ENCODE measurements at regions not wholly inside any gene's neighbourhood (a gene's known extent, or its start where the extent isn't known, plus 50 kb on each side); places are given as distances from the start of the nearest gene placed in this dataset.
"Not testable (repeated sequence)": the region's sequence is repeated elsewhere in the genome, so short reads cannot be mapped to it uniquely, and the experiment has no call there.

GRCh38 chr13:83765796-83766195 lies 116.5 kb downstream of the SLITRK1 start:
- Mint-ChIP-seq H3K27ac (no peak overlapping the region), H3K9me3 (peaks cover 0 to 4% (median 2%) of the 10 kb centered on the region in 3 donors), H3K36me3 (no peaks in the 10 kb centered on the region), H3K4me1 (no peaks in the 10 kb centered on the region), H3K4me3 (no peak overlapping the region), H3K27me3 (no peaks in the 10 kb centered on the region)
- H3K4me1 ChIP-seq (ENCODE audit: control insufficient read depth in 1 of 2, extremely low read depth in 1 of 2, insufficient read depth in 2 of 2, low read length in 2 of 2) = no peaks in the 10 kb centered on the region
- H3K36me3 ChIP-seq (ENCODE audit: control insufficient read depth in 2 of 2, extremely low read depth in 1 of 2, insufficient read depth in 1 of 2, low read length in 1 of 2) = no peaks in the 10 kb centered on the region
- H3K4me3 ChIP-seq (ENCODE audit: control insufficient read depth in 1 of 2, extremely low read depth in 1 of 2, low read length in 1 of 2) = no peak overlapping the region
- DNase-seq = no peak
- CTCF ChIA-PET = no interaction called here
- no peaks in the 10 kb centered on the region for H3K9me3 ChIP-seq
- ATAC-seq (replicated peaks in 1 of 4) = no peak
- no peaks in the 10 kb centered on the region for H3K27me3 ChIP-seq (replicated peaks in 1 of 2; ENCODE audit: control insufficient read depth in 2 of 2, extremely low read depth in 1 of 2, insufficient read depth in 2 of 2, low read length in 1 of 2)
- WGBS (ENCODE audit: insufficient coverage) = 63% methylated on average over 1 of the region's 1 CpG
- POLR2A ChIA-PET = no interaction called here
- no peak overlapping the region for H3K27ac ChIP-seq (ENCODE audit: low read length)

GRCh38 chr13:83761631-83762030 lies 120.6 kb downstream of the SLITRK1 start:
- H3K36me3 Mint-ChIP-seq = no peaks in the 10 kb centered on the region
- no peaks in the 10 kb centered on the region for H3K9me3 ChIP-seq
- ChIA-PET POLR2A (no interaction called here), CTCF (interaction anchor here in 1 of 2 donors (0.6 kb wide), 1 partner anchor 98 kb away, joined by 3 read pairs; no protein-coding TSS in a partner anchor)
- DNase-seq (no peak), ATAC-seq (replicated peaks in 1 of 4) (no peak)
- H3K27ac Mint-ChIP-seq = no peak overlapping the region
- no peaks in the 10 kb centered on the region for H3K36me3 ChIP-seq (ENCODE audit: control insufficient read depth in 2 of 2, extremely low read depth in 1 of 2, insufficient read depth in 1 of 2, low read length in 1 of 2)
- H3K4me1 Mint-ChIP-seq = no peaks in the 10 kb centered on the region
- no peaks in the 10 kb centered on the region for H3K27me3 ChIP-seq (replicated peaks in 1 of 2; ENCODE audit: control insufficient read depth in 2 of 2, extremely low read depth in 1 of 2, insufficient read depth in 2 of 2, low read length in 1 of 2)
- WGBS (ENCODE audit: insufficient coverage) = no CpG with 5 or more reads among the region's 2 CpGs
- no peak overlapping the region for H3K27ac ChIP-seq (ENCODE audit: low read length)
- H3K27me3 Mint-ChIP-seq = no peaks in the 10 kb centered on the region
- H3K4me3 Mint-ChIP-seq = no peak overlapping the region
- peaks cover under 1 to 16% (median 3%) of the 10 kb centered on the region in 3 donors for H3K9me3 Mint-ChIP-seq
- no peak overlapping the region for H3K4me3 ChIP-seq (ENCODE audit: control insufficient read depth in 1 of 2, extremely low read depth in 1 of 2, low read length in 1 of 2)
- no peaks in the 10 kb centered on the region for H3K4me1 ChIP-seq (ENCODE audit: control insufficient read depth in 1 of 2, extremely low read depth in 1 of 2, insufficient read depth in 2 of 2, low read length in 2 of 2)

GRCh38 chr13:83755210-83755609 lies 127.1 kb downstream of the SLITRK1 start:
- H3K4me3 ChIP-seq (ENCODE audit: control insufficient read depth in 1 of 2, extremely low read depth in 1 of 2, low read length in 1 of 2); H3K27ac ChIP-seq (ENCODE audit: low read length); H3K4me1 ChIP-seq (ENCODE audit: control insufficient read depth in 1 of 2, extremely low read depth in 1 of 2, insufficient read depth in 2 of 2, low read length in 2 of 2); H3K27me3 ChIP-seq (replicated peaks in 1 of 2; ENCODE audit: control insufficient read depth in 2 of 2, extremely low read depth in 1 of 2, insufficient read depth in 2 of 2, low read length in 1 of 2); ATAC-seq (replicated peaks in 1 of 4); H3K27ac Mint-ChIP-seq; H3K36me3 Mint-ChIP-seq; H3K9me3 ChIP-seq; DNase-seq; CTCF ChIA-PET; H3K4me1 Mint-ChIP-seq; H3K27me3 Mint-ChIP-seq; H3K36me3 ChIP-seq (ENCODE audit: control insufficient read depth in 2 of 2, extremely low read depth in 1 of 2, insufficient read depth in 1 of 2, low read length in 1 of 2); H3K4me3 Mint-ChIP-seq: not testable (repeated sequence)
- no CpG with 5 or more reads among the region's 2 CpGs for WGBS (ENCODE audit: insufficient coverage)
- POLR2A ChIA-PET = interaction anchor here in 1 of 2 donors (0.6 kb wide), 1 partner anchor 539 kb away, joined by 3 read pairs; no protein-coding TSS in a partner anchor
- H3K9me3 Mint-ChIP-seq = peaks cover 10 to 18% (median 13%) of the 10 kb centered on the region in 3 donors

- no peak for DNase-seq
- peaks cover 10 to 17% (median 11%) of the 10 kb centered on the region in 3 donors for H3K9me3 Mint-ChIP-seq
- H3K36me3 Mint-ChIP-seq = no peaks in the 10 kb centered on the region
- no peaks in the 10 kb centered on the region for H3K27me3 ChIP-seq (replicated peaks in 1 of 2; ENCODE audit: control insufficient read depth in 2 of 2, extremely low read depth in 1 of 2, insufficient read depth in 2 of 2, low read length in 1 of 2)
- H3K27ac Mint-ChIP-seq = no peak overlapping the region
- H3K36me3 ChIP-seq (ENCODE audit: control insufficient read depth in 2 of 2, extremely low read depth in 1 of 2, insufficient read depth in 1 of 2, low read length in 1 of 2) = no peaks in the 10 kb centered on the region
- no peak for ATAC-seq (replicated peaks in 1 of 4)
- no peaks in the 10 kb centered on the region for H3K4me1 Mint-ChIP-seq
- CTCF ChIA-PET = no interaction called here
- no peak overlapping the region for H3K4me3 ChIP-seq (ENCODE audit: control insufficient read depth in 1 of 2, extremely low read depth in 1 of 2, low read length in 1 of 2)
- no peaks in the 10 kb centered on the region for H3K27me3 Mint-ChIP-seq
- no peaks in the 10 kb centered on the region for H3K4me1 ChIP-seq (ENCODE audit: control insufficient read depth in 1 of 2, extremely low read depth in 1 of 2, insufficient read depth in 2 of 2, low read length in 2 of 2)
- H3K4me3 Mint-ChIP-seq = no peak overlapping the region
- no peak overlapping the region for H3K27ac ChIP-seq (ENCODE audit: low read length)
- H3K9me3 ChIP-seq = no peaks in the 10 kb centered on the region
- POLR2A ChIA-PET = no interaction called here
- 81% methylated on average over 10 of the region's 11 CpGs for WGBS (ENCODE audit: insufficient coverage)
Measured at GRCh38 chr13:83753912-83754624, 128.2 kb downstream of the SLITRK1 start.

- no peak for DNase-seq
- Histone ChIP-seq H3K9me3 (no peaks in the 10 kb centered on the region), H3K36me3 (ENCODE audit: control insufficient read depth in 2 of 2, extremely low read depth in 1 of 2, insufficient read depth in 1 of 2, low read length in 1 of 2) (no peaks in the 10 kb centered on the region), H3K27ac (ENCODE audit: low read length) (no peak overlapping the region), H3K4me3 (ENCODE audit: control insufficient read depth in 1 of 2, extremely low read depth in 1 of 2, low read length in 1 of 2) (no peak overlapping the region), H3K4me1 (ENCODE audit: control insufficient read depth in 1 of 2, extremely low read depth in 1 of 2, insufficient read depth in 2 of 2, low read length in 2 of 2) (no peaks in the 10 kb centered on the region), H3K27me3 (replicated peaks in 1 of 2; ENCODE audit: control insufficient read depth in 2 of 2, extremely low read depth in 1 of 2, insufficient read depth in 2 of 2, low read length in 1 of 2) (no peaks in the 10 kb centered on the region)
- CTCF ChIA-PET = no interaction called here
- POLR2A ChIA-PET = no interaction called here
- Mint-ChIP-seq H3K9me3 (peaks cover 9 to 16% (median 10%) of the 10 kb centered on the region in 3 donors), H3K27me3 (no peaks in the 10 kb centered on the region), H3K36me3 (no peaks in the 10 kb centered on the region), H3K27ac (no peak overlapping the region), H3K4me3 (no peak overlapping the region), H3K4me1 (no peaks in the 10 kb centered on the region)
- 95% methylated on average over 3 of the region's 4 CpGs for WGBS (ENCODE audit: insufficient coverage)
- no peak for ATAC-seq (replicated peaks in 1 of 4)
Measured at GRCh38 chr13:83752141-83752540, 130.1 kb downstream of the SLITRK1 start.

GRCh38 chr13:83740622-83741021 lies 141.7 kb downstream of the SLITRK1 start:
- no peak overlapping the region for H3K27ac ChIP-seq (ENCODE audit: low read length)
- H3K4me1 ChIP-seq (ENCODE audit: control insufficient read depth in 1 of 2, extremely low read depth in 1 of 2, insufficient read depth in 2 of 2, low read length in 2 of 2) = no peaks in the 10 kb centered on the region
- no peaks in the 10 kb centered on the region for H3K36me3 ChIP-seq (ENCODE audit: control insufficient read depth in 2 of 2, extremely low read depth in 1 of 2, insufficient read depth in 1 of 2, low read length in 1 of 2)
- no peaks in the 10 kb centered on the region for H3K9me3 ChIP-seq
- no peak overlapping the region for H3K4me3 ChIP-seq (ENCODE audit: control insufficient read depth in 1 of 2, extremely low read depth in 1 of 2, low read length in 1 of 2)
- H3K4me1 Mint-ChIP-seq = no peaks in the 10 kb centered on the region
- H3K4me3 Mint-ChIP-seq = no peak overlapping the region
- no peaks in the 10 kb centered on the region for H3K27me3 ChIP-seq (replicated peaks in 1 of 2; ENCODE audit: control insufficient read depth in 2 of 2, extremely low read depth in 1 of 2, insufficient read depth in 2 of 2, low read length in 1 of 2)
- CTCF ChIA-PET = no interaction called here
- POLR2A ChIA-PET = no interaction called here
- H3K9me3 Mint-ChIP-seq = peaks cover 0 to 4% (median 4%) of the 10 kb centered on the region in 3 donors
- H3K27me3 Mint-ChIP-seq = no peaks in the 10 kb centered on the region
- no peak for DNase-seq
- no peaks in the 10 kb centered on the region for H3K36me3 Mint-ChIP-seq
- H3K27ac Mint-ChIP-seq = no peak overlapping the region
- ATAC-seq (replicated peaks in 1 of 4) = no peak

GRCh38 chr13:83738407-83738806 lies 143.9 kb downstream of the SLITRK1 start:
- Histone ChIP-seq H3K27ac (ENCODE audit: low read length) (no peak overlapping the region), H3K4me3 (ENCODE audit: control insufficient read depth in 1 of 2, extremely low read depth in 1 of 2, low read length in 1 of 2) (no peak overlapping the region), H3K36me3 (ENCODE audit: control insufficient read depth in 2 of 2, extremely low read depth in 1 of 2, insufficient read depth in 1 of 2, low read length in 1 of 2) (no peaks in the 10 kb centered on the region), H3K4me1 (ENCODE audit: control insufficient read depth in 1 of 2, extremely low read depth in 1 of 2, insufficient read depth in 2 of 2, low read length in 2 of 2) (no peaks in the 10 kb centered on the region), H3K9me3 (no peaks in the 10 kb centered on the region), H3K27me3 (replicated peaks in 1 of 2; ENCODE audit: control insufficient read depth in 2 of 2, extremely low read depth in 1 of 2, insufficient read depth in 2 of 2, low read length in 1 of 2) (no peaks in the 10 kb centered on the region)
- WGBS (ENCODE audit: insufficient coverage) = no CpG with 5 or more reads among the region's 4 CpGs
- POLR2A ChIA-PET = no interaction called here
- no peak overlapping the region for H3K27ac Mint-ChIP-seq
- no peak for ATAC-seq (replicated peaks in 1 of 4)
- H3K9me3 Mint-ChIP-seq = peaks cover 0 to 4% (median 2%) of the 10 kb centered on the region in 3 donors
- no peaks in the 10 kb centered on the region for H3K36me3 Mint-ChIP-seq
- no peaks in the 10 kb centered on the region for H3K27me3 Mint-ChIP-seq
- CTCF ChIA-PET = no interaction called here
- no peak overlapping the region for H3K4me3 Mint-ChIP-seq
- DNase-seq = no peak
- no peaks in the 10 kb centered on the region for H3K4me1 Mint-ChIP-seq
